SK-N-SH treated with all-trans-retinoic acid at 6 μM for 48 hours (cell line): ENCODE measurements at regions not wholly inside any gene's neighbourhood (a gene's known extent, or its start where the extent isn't known, plus 50 kb on each side); places are given as distances from the start of the nearest gene placed in this dataset.

ENCODE experiments used
- ATAC-seq: fragments of 200-7000 bp; cut with Tn5 transposase; 3 replicates; pipeline ENCODE4 v1.9.1; 2020; ENCODE audit warnings: mild to moderate bottlenecking, moderate library complexity
- ARNTL ChIP-seq: fragments of 450-650 bp; formaldehyde crosslinking; IDR thresholded peaks from 2 replicates; pipeline ENCODE4 v1.5.0; 2020; ENCODE audit warnings: low read depth, mild to moderate bottlenecking, moderate library complexity, borderline replicate concordance
- BACH2 ChIP-seq: fragments of 250-450 bp; sonication (Bioruptor Pico); IDR thresholded peaks from 2 replicates; pipeline ENCODE4 v1.9.0; 2021; ENCODE audit warnings: mild to moderate bottlenecking, borderline replicate concordance
- CSDC2 ChIP-seq: fragments of 250-450 bp; sonication (Bioruptor Pico); IDR thresholded peaks from 2 replicates; pipeline ENCODE4 v1.5.0; 2020; ENCODE audit warnings: mild to moderate bottlenecking, moderate library complexity
- ESRRG ChIP-seq: fragments of 250-450 bp; sonication (Bioruptor Pico); IDR thresholded peaks from 2 replicates; pipeline ENCODE4 v1.6.1; 2021; ENCODE audit warnings: mild to moderate bottlenecking
- GLIS3 ChIP-seq: fragments of 250-450 bp; sonication (Bioruptor Pico); IDR thresholded peaks from 2 replicates; pipeline ENCODE4 v1.5.0; 2020; ENCODE audit warnings: mild to moderate bottlenecking, moderate library complexity
- ISL1 ChIP-seq: fragments of 250-450 bp; sonication (Bioruptor Pico); IDR thresholded peaks from 2 replicates; pipeline ENCODE4 v2.1.2; 2022; ENCODE audit warnings: mild to moderate bottlenecking, moderate library complexity
- OSR1 ChIP-seq: fragments of 250-450 bp; sonication (Bioruptor Pico); IDR thresholded peaks from 2 replicates; pipeline ENCODE4 v1.8.0; 2022; ENCODE audit warnings: moderate library complexity, mild to moderate bottlenecking, inconsistent platforms
- PPARA ChIP-seq: fragments of 250-450 bp; sonication (Bioruptor Pico); IDR thresholded peaks from 2 replicates; pipeline ENCODE4 v1.5.0; 2020; ENCODE audit warnings: mild to moderate bottlenecking, borderline replicate concordance
- RARB ChIP-seq: fragments of 250-450 bp; sonication (Bioruptor Pico); IDR thresholded peaks from 2 replicates; pipeline ENCODE4 v1.8.0; 2021; ENCODE audit warnings: mild to moderate bottlenecking, moderate library complexity
- SNAI2 ChIP-seq: fragments of 250-450 bp; sonication (Bioruptor Pico); IDR thresholded peaks from 2 replicates; pipeline ENCODE4 v1.5.0; 2020; ENCODE audit warnings: mild to moderate bottlenecking, moderate library complexity
- TCF4 ChIP-seq: fragments of 250-450 bp; sonication (Bioruptor Pico); IDR thresholded peaks from 2 replicates; pipeline ENCODE4 v1.8.0; 2021; ENCODE audit warnings: mild to moderate bottlenecking, moderate library complexity, borderline replicate concordance
- TOX ChIP-seq: fragments of 250-450 bp; sonication (Bioruptor Pico); IDR thresholded peaks from 2 replicates; pipeline ENCODE4 v1.8.0; 2021; ENCODE audit warnings: mild to moderate bottlenecking, moderate library complexity, borderline replicate concordance
- ZC3H10 ChIP-seq: fragments of 250-450 bp; sonication (Bioruptor Pico); IDR thresholded peaks from 2 replicates; pipeline ENCODE4 v1.5.1; 2021; ENCODE audit warnings: mild to moderate bottlenecking, moderate library complexity
- ZFP3 ChIP-seq: fragments of 250-450 bp; sonication (Bioruptor Pico); IDR thresholded peaks from 2 replicates; pipeline ENCODE4 v1.5.0; 2020; ENCODE audit warnings: mild to moderate bottlenecking, moderate library complexity
- ZFP30 ChIP-seq: fragments of 450-650 bp; formaldehyde crosslinking; IDR thresholded peaks from 2 replicates; pipeline ENCODE4 v1.5.0; 2022; ENCODE audit warnings: mild to moderate bottlenecking, moderate library complexity
- ZNF565 ChIP-seq: fragments of 450-650 bp; formaldehyde crosslinking; conservative IDR thresholded peaks from 2 replicates; pipeline ENCODE4 v1.5.0; 2020; ENCODE audit warnings: low read depth, mild to moderate bottlenecking, moderate library complexity
- ZNF8 ChIP-seq: fragments of 450-650 bp; formaldehyde crosslinking; IDR thresholded peaks from 2 replicates; pipeline ENCODE4 v1.5.0; 2020; ENCODE audit warnings: mild to moderate bottlenecking, moderate library complexity
- TF ChIP-seq, protein P1 (sequence below): fragments of 250-450 bp; sonication (Bioruptor Pico); IDR thresholded peaks from 2 replicates; pipeline ENCODE4 v1.5.1; 2020; ENCODE audit warnings: low read depth, mild to moderate bottlenecking, moderate library complexity
- TF ChIP-seq, protein P2 (sequence below): fragments of 250-450 bp; sonication (Bioruptor Pico); IDR thresholded peaks from 2 replicates; pipeline ENCODE4 v1.5.0; 2020; ENCODE audit warnings: mild to moderate bottlenecking, moderate library complexity
- TF ChIP-seq, protein P3 (sequence below): fragments of 250-450 bp; sonication (Bioruptor Pico); IDR thresholded peaks from 2 replicates; pipeline ENCODE4 v1.8.0; 2020; ENCODE audit warnings: mild to moderate bottlenecking, moderate library complexity, borderline replicate concordance
- TF ChIP-seq, protein P4 (sequence below): fragments of 250-450 bp; sonication (Bioruptor Pico); IDR thresholded peaks from 2 replicates; pipeline ENCODE4 v1.8.0; 2021; ENCODE audit warnings: low read depth, mild to moderate bottlenecking, moderate library complexity, borderline replicate concordance
- TF ChIP-seq, protein P5 (sequence below): fragments of 250-450 bp; sonication (Bioruptor Pico); IDR thresholded peaks from 2 replicates; pipeline ENCODE4 v1.5.1; 2021; ENCODE audit warnings: mild to moderate bottlenecking, moderate library complexity

DNA sequence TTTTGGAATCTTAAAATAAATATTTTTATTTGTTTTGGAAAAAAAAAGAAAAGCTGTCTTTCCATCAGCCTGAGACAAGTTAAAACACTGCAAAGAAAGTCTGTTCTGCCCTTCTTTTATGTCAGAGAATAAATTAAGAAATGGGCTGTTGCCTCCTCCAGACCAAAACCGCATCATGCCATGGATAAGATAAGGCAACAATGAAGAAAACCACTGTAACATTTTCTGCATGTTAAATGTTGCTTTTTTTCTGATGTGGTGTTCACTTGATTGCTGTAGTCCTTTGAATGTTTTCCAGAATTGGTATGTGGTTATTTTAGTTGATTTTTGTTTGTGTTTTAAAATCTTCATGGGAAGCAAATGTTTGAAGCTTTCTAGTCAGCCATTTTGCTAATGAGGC lies 319.2 kb upstream of the CNTN5 start:
- TF ChIP-seq GLIS3 (CRISPR knock-in tag) (no peak), ZFP30 (no peak), ARNTL (CRISPR knock-in tag) (no peak), ZNF565 (CRISPR knock-in tag) (no peak), OSR1 (CRISPR knock-in tag) (no peak), TCF4 (CRISPR knock-in tag) (no peak), ESRRG (CRISPR knock-in tag) (no peak), ZNF8 (CRISPR knock-in tag) (no peak), TOX (CRISPR knock-in tag) (no peak), ISL1 (CRISPR knock-in tag) (no peak), SNAI2 (CRISPR knock-in tag) (no peak), ZFP3 (no peak)
- TF ChIP-seq, protein P1, sequence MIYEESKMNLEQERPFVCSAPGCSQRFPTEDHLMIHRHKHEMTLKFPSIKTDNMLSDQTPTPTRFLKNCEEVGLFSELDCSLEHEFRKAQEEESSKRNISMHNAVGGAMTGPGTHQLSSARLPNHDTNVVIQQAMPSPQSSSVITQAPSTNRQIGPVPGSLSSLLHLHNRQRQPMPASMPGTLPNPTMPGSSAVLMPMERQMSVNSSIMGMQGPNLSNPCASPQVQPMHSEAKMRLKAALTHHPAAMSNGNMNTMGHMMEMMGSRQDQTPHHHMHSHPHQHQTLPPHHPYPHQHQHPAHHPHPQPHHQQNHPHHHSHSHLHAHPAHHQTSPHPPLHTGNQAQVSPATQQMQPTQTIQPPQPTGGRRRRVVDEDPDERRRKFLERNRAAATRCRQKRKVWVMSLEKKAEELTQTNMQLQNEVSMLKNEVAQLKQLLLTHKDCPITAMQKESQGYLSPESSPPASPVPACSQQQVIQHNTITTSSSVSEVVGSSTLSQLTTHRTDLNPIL (CRISPR knock-in tag): no peak
- TF ChIP-seq, protein P2, sequence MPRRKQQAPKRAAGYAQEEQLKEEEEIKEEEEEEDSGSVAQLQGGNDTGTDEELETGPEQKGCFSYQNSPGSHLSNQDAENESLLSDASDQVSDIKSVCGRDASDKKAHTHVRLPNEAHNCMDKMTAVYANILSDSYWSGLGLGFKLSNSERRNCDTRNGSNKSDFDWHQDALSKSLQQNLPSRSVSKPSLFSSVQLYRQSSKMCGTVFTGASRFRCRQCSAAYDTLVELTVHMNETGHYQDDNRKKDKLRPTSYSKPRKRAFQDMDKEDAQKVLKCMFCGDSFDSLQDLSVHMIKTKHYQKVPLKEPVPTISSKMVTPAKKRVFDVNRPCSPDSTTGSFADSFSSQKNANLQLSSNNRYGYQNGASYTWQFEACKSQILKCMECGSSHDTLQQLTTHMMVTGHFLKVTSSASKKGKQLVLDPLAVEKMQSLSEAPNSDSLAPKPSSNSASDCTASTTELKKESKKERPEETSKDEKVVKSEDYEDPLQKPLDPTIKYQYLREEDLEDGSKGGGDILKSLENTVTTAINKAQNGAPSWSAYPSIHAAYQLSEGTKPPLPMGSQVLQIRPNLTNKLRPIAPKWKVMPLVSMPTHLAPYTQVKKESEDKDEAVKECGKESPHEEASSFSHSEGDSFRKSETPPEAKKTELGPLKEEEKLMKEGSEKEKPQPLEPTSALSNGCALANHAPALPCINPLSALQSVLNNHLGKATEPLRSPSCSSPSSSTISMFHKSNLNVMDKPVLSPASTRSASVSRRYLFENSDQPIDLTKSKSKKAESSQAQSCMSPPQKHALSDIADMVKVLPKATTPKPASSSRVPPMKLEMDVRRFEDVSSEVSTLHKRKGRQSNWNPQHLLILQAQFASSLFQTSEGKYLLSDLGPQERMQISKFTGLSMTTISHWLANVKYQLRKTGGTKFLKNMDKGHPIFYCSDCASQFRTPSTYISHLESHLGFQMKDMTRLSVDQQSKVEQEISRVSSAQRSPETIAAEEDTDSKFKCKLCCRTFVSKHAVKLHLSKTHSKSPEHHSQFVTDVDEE (CRISPR knock-in tag): no peak
- TF ChIP-seq, protein P3, sequence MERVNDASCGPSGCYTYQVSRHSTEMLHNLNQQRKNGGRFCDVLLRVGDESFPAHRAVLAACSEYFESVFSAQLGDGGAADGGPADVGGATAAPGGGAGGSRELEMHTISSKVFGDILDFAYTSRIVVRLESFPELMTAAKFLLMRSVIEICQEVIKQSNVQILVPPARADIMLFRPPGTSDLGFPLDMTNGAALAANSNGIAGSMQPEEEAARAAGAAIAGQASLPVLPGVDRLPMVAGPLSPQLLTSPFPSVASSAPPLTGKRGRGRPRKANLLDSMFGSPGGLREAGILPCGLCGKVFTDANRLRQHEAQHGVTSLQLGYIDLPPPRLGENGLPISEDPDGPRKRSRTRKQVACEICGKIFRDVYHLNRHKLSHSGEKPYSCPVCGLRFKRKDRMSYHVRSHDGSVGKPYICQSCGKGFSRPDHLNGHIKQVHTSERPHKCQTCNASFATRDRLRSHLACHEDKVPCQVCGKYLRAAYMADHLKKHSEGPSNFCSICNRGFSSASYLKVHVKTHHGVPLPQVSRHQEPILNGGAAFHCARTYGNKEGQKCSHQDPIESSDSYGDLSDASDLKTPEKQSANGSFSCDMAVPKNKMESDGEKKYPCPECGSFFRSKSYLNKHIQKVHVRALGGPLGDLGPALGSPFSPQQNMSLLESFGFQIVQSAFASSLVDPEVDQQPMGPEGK (CRISPR knock-in tag): no peak
- ATAC-seq: no peak

DNA sequence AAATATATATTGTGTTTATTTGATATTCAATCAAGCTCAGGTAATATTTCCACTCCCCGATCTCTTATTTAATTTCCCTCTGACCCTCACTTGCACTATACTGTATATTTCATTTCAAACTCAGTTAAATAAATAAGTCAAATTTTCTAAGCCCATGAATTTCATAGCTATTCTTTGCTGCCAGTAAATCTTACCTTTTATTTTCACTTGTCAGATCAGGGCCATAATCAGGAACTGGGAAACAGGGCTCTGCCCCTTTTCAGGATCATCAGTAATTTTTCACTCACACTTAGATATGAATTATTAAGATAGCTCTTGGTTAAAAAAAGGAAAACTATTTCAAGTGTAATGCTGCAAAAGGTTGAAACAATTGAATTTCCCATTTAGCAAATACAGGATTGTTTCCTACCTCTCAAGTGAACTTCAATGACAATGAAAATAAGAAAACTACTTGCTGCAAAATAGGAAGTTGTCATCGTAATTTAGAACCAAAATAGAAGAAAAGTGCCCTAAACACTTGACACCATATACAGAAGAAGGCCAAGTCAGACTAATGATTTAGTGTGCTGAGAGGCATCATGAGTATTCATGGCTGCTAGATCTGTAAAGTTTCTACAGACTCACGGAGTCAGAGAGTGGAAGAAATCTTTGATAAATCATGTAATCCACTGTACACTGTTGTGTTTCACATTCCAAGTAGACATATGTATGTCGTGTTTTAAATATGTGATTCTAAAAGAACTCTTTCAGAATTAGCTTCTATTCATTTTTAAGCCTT lies 316.8 kb upstream of the CNTN5 start:
- no peak for ATAC-seq
- TF ChIP-seq ZFP3 (no peak), CSDC2 (CRISPR knock-in tag) (no peak), ZC3H10 (no peak)
- TF ChIP-seq, protein P4, sequence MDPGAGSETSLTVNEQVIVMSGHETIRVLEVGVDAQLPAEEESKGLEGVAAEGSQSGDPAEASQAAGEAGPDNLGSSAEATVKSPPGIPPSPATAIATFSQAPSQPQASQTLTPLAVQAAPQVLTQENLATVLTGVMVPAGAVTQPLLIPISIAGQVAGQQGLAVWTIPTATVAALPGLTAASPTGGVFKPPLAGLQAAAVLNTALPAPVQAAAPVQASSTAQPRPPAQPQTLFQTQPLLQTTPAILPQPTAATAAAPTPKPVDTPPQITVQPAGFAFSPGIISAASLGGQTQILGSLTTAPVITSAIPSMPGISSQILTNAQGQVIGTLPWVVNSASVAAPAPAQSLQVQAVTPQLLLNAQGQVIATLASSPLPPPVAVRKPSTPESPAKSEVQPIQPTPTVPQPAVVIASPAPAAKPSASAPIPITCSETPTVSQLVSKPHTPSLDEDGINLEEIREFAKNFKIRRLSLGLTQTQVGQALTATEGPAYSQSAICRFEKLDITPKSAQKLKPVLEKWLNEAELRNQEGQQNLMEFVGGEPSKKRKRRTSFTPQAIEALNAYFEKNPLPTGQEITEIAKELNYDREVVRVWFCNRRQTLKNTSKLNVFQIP (CRISPR knock-in tag): no peak

DNA sequence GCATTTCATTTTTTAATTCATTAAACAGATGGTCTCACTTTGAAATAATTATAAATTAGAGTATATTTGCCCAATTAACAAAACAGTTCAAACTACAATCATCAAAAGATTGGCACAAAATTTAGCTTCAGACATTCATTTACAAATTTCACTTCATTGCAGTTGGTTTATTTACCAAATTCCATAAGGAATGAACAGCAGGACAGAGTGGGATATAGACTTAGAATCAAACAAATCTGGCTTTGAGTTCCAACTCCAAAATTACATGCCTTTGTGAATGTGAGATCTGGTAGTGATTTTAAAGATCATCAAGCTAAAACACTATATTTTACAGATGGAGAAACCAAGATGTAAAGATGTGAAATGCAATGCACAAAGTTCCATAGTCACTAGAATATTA lies 310.7 kb upstream of the CNTN5 start:
- ATAC-seq: no peak
- TF ChIP-seq CSDC2 (CRISPR knock-in tag): no peak
- no peak for TF ChIP-seq BACH2 (CRISPR knock-in tag)
- TF ChIP-seq, protein P1 (CRISPR knock-in tag): no peak
- TF ChIP-seq TCF4 (CRISPR knock-in tag): no peak
- TF ChIP-seq PPARA (CRISPR knock-in tag): no peak
- TF ChIP-seq ZNF565 (CRISPR knock-in tag): no peak
- TF ChIP-seq OSR1 (CRISPR knock-in tag): no peak
- no peak for TF ChIP-seq ZFP3
- TF ChIP-seq RARB (CRISPR knock-in tag): no peak
- TF ChIP-seq, protein P3 (CRISPR knock-in tag): no peak
- TF ChIP-seq, protein P4 (CRISPR knock-in tag): no peak
- TF ChIP-seq ARNTL (CRISPR knock-in tag): no peak
- TF ChIP-seq, protein P5, sequence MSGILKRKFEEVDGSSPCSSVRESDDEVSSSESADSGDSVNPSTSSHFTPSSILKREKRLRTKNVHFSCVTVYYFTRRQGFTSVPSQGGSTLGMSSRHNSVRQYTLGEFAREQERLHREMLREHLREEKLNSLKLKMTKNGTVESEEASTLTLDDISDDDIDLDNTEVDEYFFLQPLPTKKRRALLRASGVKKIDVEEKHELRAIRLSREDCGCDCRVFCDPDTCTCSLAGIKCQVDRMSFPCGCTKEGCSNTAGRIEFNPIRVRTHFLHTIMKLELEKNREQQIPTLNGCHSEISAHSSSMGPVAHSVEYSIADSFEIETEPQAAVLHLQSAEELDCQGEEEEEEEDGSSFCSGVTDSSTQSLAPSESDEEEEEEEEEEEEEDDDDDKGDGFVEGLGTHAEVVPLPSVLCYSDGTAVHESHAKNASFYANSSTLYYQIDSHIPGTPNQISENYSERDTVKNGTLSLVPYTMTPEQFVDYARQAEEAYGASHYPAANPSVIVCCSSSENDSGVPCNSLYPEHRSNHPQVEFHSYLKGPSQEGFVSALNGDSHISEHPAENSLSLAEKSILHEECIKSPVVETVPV (CRISPR knock-in tag): no peak
